PC-9 (cell line): ENCODE measurements at regions not wholly inside any gene's neighbourhood (a gene's known extent, or its start where the extent isn't known, plus 50 kb on each side); places are given as distances from the start of the nearest gene placed in this dataset.
"Not testable (repeated sequence)": the region's sequence is repeated elsewhere in the genome, so short reads cannot be mapped to it uniquely, and the experiment has no call there.

ENCODE experiments used
- BruUV-seq: library from RNA; stranded (reverse); fragments of 400-500 nt; replicated peaks from 2 replicates; lab custom pipeline; 2021; lab: Mats Ljungman, UMichigan
- CTCF ChIA-PET: fragments of 300-600 bp; sonication (Branson Sonifier 250); formaldehyde crosslinking; loops from one replicate; lab custom pipeline; 2022; ENCODE audit warnings: antibody characterized with exemption; lab: Charles Lee
- POLR2A ChIA-PET: fragments of 300-600 bp; sonication (Branson Sonifier 250); formaldehyde crosslinking; loops from one replicate; lab custom pipeline; 2022; ENCODE audit warnings: antibody characterized with exemption; ENCODE audit not compliant: unreplicated experiment; lab: Charles Lee
- DNase-seq, 2 experiments: peaks; one replicate each; pipeline versions ENCODE4 v3.0.0 to v3.0.0-alpha.2; 2015 to 2022; ENCODE audit warnings: mixed read lengths in 1 of 2
- H2AFZ ChIP-seq: fragments of 200-600 bp; sonication (generic); 2 replicates; pipeline ENCODE4 v1.8.1; 2017; ENCODE audit warnings: antibody characterized with exemption
- H3F3A ChIP-seq: fragments of 200-600 bp; sonication (generic); 2 replicates; pipeline ENCODE4 v1.8.1; 2017; ENCODE audit warnings: antibody characterized with exemption, mild to moderate bottlenecking, low read depth; ENCODE audit not compliant: insufficient read depth
- H3K27ac ChIP-seq: fragments of 200-600 bp; sonication (generic); 2 replicates; pipeline ENCODE4 v1.6.1; 2016; ENCODE audit warnings: mixed run types
- H3K27me3 ChIP-seq: fragments of 200-600 bp; sonication (generic); 2 replicates; pipeline ENCODE4 v1.6.1; 2016; ENCODE audit warnings: low read depth, mixed run types; ENCODE audit not compliant: insufficient read depth
- H3K36me3 ChIP-seq: fragments of 200-600 bp; sonication (generic); 2 replicates; pipeline ENCODE4 v1.6.1; 2016; ENCODE audit warnings: low read depth, mixed run types
- H3K4me1 ChIP-seq: fragments of 200-600 bp; sonication (generic); replicated peaks from 2 replicates; pipeline ENCODE4 v1.6.1; 2016; ENCODE audit warnings: mixed run types; ENCODE audit not compliant: insufficient read depth
- H3K4me2 ChIP-seq: fragments of 200-600 bp; sonication (generic); 2 replicates; pipeline ENCODE4 v1.6.1; 2017; ENCODE audit warnings: mixed run types
- H3K4me3 ChIP-seq: fragments of 200-600 bp; sonication (generic); 2 replicates; pipeline ENCODE4 v1.6.1; 2016; ENCODE audit warnings: mixed run types
- H3K79me2 ChIP-seq: fragments of 200-600 bp; sonication (generic); 2 replicates; pipeline ENCODE4 v1.6.1; 2017; ENCODE audit warnings: low read depth, mixed run types
- H3K9me2 ChIP-seq: fragments of 200-600 bp; sonication (generic); 2 replicates; pipeline ENCODE4 v1.8.1; 2017; ENCODE audit warnings: mild to moderate bottlenecking; ENCODE audit not compliant: insufficient read depth
- H3K9me3 ChIP-seq: fragments of 200-600 bp; sonication (generic); 2 replicates; pipeline ENCODE4 v1.8.1; 2016; ENCODE audit warnings: low read depth; ENCODE audit not compliant: insufficient read depth
- H4K20me1 ChIP-seq: fragments of 200-600 bp; sonication (generic); 2 replicates; pipeline ENCODE4 v1.8.1; 2017; ENCODE audit not compliant: insufficient read depth
- EZH2 ChIP-seq: fragments of 200-600 bp; sonication (generic); IDR thresholded peaks from 2 replicates; pipeline ENCODE4 v1.8.0; 2017; ENCODE audit warnings: antibody characterized with exemption, low read depth
- intact Hi-C: fragments of 100-400 bp; cut with micrococcal nuclease; formaldehyde crosslinking; loops from one replicate; pipeline ENCODE4 v1.10.0; 2022; ENCODE audit not compliant: unreplicated experiment
- TF ChIP-seq, protein P1 (sequence below): fragments of 200-600 bp; sonication (generic); conservative IDR thresholded peaks from 2 replicates; pipeline ENCODE4 v1.6.1; 2017; ENCODE audit warnings: mixed run types, antibody characterized with exemption, mild to moderate bottlenecking, moderate library complexity

DNA sequence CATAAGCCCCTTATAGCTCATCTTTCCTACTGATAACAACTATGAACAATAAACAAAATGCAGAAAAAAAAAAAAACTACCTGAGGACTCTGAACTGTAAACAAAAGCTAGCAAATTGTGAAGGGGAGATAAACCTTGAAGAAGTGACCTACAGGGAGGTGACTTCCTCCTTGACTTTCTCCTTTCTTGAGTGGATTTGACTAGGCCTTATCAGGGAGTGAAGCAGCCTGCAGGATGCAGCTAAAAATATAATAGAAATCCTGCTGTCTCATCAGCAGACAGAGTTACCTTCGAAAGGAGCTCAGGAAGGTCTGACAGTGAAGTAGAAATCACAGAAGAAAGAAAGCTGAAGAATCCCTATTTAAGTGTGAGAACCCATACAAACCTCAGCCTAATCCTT, 322.0 kb upstream of the HTR1E start:
- ChIA-PET POLR2A (interaction anchor here (0.6 kb wide), 1 partner anchor 1851 kb away, joined by 22 read pairs; the partner anchor contains the start of gene TBX18), CTCF (interaction anchor here (0.6 kb wide), 1 partner anchor 386 kb away, joined by 13 read pairs; no protein-coding TSS in a partner anchor)
- Histone ChIP-seq H4K20me1 (no peaks in the 10 kb centered on the region), H3K4me2 (no peak overlapping the region), H3K9me3 (no peaks in the 10 kb centered on the region), H3K27me3 (no peaks in the 10 kb centered on the region), H3K27ac (no peak overlapping the region), H3K4me1 (no peaks in the 10 kb centered on the region), H3F3A (no peaks in the 10 kb centered on the region), H3K36me3 (no peaks in the 10 kb centered on the region), H3K9me2 (no peaks in the 10 kb centered on the region), H2AFZ (no peak overlapping the region), H3K4me3 (no peak overlapping the region), H3K79me2 (no peaks in the 10 kb centered on the region)
- BruUV-seq, result no TSS peak
- no peak for DNase-seq
- intact Hi-C loops, result no loop called here
- no peak for TF ChIP-seq EZH2

DNA sequence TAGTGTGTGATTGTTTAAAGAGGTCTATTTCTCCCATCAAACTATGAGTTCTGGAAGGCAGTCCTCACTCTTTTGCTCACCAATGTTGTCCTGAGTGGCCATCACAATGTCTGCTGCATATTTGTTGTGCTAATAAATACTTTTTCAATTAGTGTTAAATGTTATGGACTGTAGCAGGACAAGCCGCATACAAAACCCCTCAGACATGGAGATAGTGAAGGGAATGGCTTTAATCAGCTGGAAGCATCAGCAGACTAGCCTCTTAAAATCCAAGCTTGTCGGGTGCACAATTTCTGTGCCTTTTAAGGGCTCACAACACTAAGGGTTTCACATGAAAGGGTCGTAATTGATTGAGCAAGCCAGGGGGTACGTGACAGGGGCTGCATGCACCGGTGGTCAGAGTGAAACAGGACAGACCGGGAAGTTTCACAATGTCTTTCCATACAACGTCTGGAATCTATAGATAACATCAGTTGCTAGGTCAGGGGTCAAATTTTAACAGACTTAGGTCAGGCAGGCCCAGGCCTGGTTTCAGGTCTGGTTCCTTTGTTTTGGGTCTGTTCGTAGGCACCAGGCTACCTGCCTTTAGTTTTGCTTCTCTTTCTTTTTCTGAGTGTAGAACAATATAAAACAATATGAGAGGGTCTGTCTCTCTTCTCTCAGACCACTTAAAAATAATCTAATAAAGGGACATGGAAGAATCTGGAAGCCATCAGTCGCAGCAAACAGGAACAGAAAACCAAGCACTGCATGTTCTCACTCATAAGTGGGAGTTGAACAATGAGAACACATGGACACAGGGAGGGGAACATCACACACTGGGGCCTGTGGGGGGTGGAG, 327.6 kb upstream of the HTR1E start:
- Histone ChIP-seq H4K20me1 (no peaks in the 10 kb centered on the region), H3K36me3 (no peaks in the 10 kb centered on the region), H3K27ac (no peak overlapping the region), H2AFZ (no peak overlapping the region), H3K4me1 (no peaks in the 10 kb centered on the region), H3K4me3 (no peak overlapping the region), H3K79me2 (no peaks in the 10 kb centered on the region), H3F3A (no peaks in the 10 kb centered on the region), H3K4me2 (no peak overlapping the region), H3K27me3 (no peaks in the 10 kb centered on the region), H3K9me2 (no peaks in the 10 kb centered on the region), H3K9me3 (no peaks in the 10 kb centered on the region)
- ChIA-PET CTCF (no interaction called here), POLR2A (no interaction called here)
- no peak for TF ChIP-seq EZH2
- TF ChIP-seq, protein P1, sequence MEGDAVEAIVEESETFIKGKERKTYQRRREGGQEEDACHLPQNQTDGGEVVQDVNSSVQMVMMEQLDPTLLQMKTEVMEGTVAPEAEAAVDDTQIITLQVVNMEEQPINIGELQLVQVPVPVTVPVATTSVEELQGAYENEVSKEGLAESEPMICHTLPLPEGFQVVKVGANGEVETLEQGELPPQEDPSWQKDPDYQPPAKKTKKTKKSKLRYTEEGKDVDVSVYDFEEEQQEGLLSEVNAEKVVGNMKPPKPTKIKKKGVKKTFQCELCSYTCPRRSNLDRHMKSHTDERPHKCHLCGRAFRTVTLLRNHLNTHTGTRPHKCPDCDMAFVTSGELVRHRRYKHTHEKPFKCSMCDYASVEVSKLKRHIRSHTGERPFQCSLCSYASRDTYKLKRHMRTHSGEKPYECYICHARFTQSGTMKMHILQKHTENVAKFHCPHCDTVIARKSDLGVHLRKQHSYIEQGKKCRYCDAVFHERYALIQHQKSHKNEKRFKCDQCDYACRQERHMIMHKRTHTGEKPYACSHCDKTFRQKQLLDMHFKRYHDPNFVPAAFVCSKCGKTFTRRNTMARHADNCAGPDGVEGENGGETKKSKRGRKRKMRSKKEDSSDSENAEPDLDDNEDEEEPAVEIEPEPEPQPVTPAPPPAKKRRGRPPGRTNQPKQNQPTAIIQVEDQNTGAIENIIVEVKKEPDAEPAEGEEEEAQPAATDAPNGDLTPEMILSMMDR, result no peak
- no TSS peak for BruUV-seq
- intact Hi-C loops, result no loop called here
- no peak for DNase-seq

GRCh38 chr6:86603364-86603763, 334.0 kb upstream of the HTR1E start:
- H3K9me2 ChIP-seq, intact Hi-C loops, H3K27me3 ChIP-seq, BruUV-seq, H3K4me1 ChIP-seq, H3K79me2 ChIP-seq, H3K27ac ChIP-seq, DNase-seq, H3F3A ChIP-seq, H3K36me3 ChIP-seq, H3K9me3 ChIP-seq, H4K20me1 ChIP-seq, CTCF ChIA-PET, H3K4me3 ChIP-seq, H2AFZ ChIP-seq, H3K4me2 ChIP-seq, POLR2A ChIA-PET: not testable (repeated sequence)

DNA sequence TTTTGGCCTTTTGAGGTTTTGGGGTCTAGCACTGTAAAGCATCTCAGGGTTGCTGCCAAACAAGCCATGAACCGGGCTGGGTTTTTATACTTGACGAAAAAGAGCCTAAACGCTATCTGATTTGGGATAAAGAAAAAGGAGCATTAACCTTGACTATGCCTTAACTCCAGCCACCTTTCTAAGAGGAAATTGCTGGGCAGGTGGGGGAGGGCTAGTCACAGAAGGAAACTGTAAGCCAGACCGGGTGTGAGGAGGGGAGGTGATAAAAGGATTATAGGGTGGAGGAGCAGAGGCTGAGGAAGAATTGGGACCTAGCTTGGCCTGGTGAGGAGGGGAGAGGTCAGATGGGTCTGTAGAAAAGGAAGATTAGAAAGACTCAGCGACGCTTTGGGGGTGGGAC, 335.2 kb upstream of the HTR1E start:
- intact Hi-C loops, H3K9me3 ChIP-seq, BruUV-seq, DNase-seq, H4K20me1 ChIP-seq, H3K4me3 ChIP-seq, H3K9me2 ChIP-seq, H3K4me2 ChIP-seq, POLR2A ChIA-PET, H3K27me3 ChIP-seq, H2AFZ ChIP-seq, H3F3A ChIP-seq, H3K79me2 ChIP-seq, H3K27ac ChIP-seq, H3K36me3 ChIP-seq, CTCF ChIA-PET, H3K4me1 ChIP-seq: not testable (repeated sequence)

- H3K9me3 ChIP-seq, H2AFZ ChIP-seq, H3F3A ChIP-seq, H3K36me3 ChIP-seq, POLR2A ChIA-PET, H3K9me2 ChIP-seq, CTCF ChIA-PET, intact Hi-C loops, H3K79me2 ChIP-seq, H3K4me1 ChIP-seq, H4K20me1 ChIP-seq, H3K4me3 ChIP-seq, H3K4me2 ChIP-seq, H3K27me3 ChIP-seq, DNase-seq, BruUV-seq, H3K27ac ChIP-seq: not testable (repeated sequence)
Observed at GRCh38 chr6:86598969-86599368, 338.4 kb upstream of the HTR1E start.
